ENCODE measurements at regions not wholly inside any gene's neighbourhood (a gene's known extent, or its start where the extent isn't known, plus 50 kb on each side); places are given as distances from the start of the nearest gene placed in this dataset.
"Not testable (repeated sequence)": the region's sequence is repeated elsewhere in the genome, so short reads cannot be mapped to it uniquely, and the experiment has no call there.

DNA sequence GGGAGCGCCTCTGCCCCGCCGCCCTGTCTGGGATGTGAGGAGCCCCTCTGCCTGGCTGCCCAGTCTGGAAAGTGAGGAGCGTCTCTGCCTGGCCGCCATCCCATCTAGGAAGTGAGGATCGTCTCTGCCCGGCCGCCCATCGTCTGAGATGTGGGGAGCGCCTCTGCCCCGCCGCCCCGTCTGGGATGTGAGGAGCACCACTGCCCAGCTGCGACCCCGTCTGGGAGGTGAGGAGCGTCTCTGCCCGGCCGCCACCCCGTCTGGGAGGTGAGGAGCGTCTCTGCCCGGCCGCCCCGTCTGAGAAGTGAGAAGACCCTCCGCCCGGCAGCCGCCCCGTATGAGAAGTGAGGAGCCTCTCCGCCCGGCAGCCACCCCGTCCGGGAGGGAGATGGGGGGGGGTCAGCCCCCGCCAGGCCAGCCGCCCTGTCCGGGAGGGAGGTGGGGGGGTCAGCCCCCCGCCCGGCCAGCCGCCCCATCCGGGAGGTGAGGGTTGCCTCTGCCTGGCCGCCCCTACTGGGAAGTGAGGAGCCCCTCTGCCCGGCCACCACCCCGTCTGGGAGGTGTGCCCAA is 65.2 kb upstream of the DHX40 start:
- TF ChIP-seq CTCF (IDR thresholded peaks at IDR 0.05; ENCODE audit: low read depth, low read length, poor library complexity, severe bottlenecking); EZH2phosphoT487 (IDR thresholded peaks at IDR 0.05; ENCODE audit: borderline replicate concordance, low read length): not testable (repeated sequence)
